CD4-positive, alpha-beta T cell treated with Interleukin-15 for 4 hours (primary cell): ENCODE measurements at regions not wholly inside any gene's neighbourhood (a gene's known extent, or its start where the extent isn't known, plus 50 kb on each side); places are given as distances from the start of the nearest gene placed in this dataset.

Source experiments
- DNase-seq: peaks from one replicate; pipeline ENCODE4 v3.0.0-alpha.2; 2020; ENCODE audit warnings: low spot score

DNA sequence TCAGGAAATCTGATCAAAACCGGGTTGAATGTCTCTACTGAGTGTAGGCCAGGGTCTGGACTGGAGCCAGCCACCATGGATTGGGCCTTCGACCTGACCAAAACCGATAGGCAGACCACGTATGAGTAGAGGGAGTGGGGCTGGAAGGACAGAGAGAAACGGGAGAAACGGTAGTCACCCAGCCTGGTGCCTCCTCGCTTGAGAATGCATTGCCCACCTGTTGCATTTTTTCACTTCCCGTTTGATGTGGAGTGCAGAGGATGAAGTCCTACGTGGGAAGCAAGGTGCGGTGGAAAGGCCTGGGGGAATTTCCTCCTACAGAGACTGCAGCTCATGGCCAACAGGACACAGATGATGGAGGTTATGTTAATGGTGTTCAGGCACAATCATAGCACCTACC is 53.9 kb upstream of the ECI2 start:
- DNase-seq: no peak

DNA sequence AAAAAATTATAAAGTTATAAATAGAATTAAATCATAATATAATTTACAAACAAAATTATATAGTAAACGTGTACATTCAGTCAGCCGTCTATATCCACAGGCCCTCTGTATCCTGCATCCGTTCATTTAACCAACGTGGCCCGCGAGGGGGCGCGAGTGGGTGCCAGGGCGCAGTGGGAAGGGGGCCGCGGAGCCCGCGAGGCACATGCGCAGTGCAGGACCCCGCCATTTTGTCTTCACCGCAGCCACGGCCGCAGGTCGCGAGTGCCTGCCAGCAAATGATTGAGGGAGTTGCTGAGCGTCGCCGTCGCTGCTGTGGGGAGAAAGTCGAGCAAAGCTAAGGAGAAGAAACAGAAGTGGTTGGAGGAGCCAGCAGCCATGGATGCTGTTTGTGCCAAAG is 53.4 kb upstream of the ECI2 start:
- no peak for DNase-seq

DNA sequence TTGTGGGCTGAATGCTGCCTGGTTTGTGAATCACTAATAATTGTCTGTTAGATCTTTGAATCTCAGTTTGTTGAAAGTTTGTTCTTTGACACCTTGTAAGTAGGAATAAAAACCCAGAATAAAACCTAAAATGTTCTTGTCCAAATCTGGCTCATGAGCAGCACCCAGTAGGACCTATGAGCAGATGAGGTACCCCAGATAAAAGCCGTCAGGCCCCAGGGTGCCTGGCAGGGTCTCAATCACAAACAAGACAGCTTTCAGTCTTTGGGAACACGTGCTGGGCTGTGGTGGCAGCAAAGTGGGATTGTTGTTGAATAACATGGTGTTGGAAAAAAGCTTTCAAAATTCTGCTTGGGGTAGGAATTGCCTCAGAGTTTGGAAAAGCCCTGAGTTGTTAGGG is 52.1 kb upstream of the ECI2 start:
- DNase-seq: no peak

DNA sequence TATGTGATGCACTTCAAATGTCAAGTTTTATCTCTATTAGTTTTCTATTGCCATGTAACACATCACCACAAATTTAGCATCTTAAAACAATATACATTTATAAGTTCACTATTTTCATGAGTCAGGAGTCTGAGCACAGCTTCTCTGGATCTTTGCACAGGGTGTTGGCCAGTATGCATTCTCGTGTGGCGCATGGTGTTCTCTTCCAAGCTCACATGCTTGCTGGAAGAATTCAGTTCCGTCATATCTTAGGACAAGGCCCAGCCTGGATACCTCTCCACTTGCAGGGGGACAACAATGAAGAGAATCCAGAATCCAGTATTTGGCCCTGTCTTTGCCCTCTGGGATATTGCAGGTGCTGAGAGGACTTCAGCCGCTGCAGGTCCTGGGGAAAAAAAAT is 51.0 kb upstream of the ECI2 start:
- no peak for DNase-seq

DNA sequence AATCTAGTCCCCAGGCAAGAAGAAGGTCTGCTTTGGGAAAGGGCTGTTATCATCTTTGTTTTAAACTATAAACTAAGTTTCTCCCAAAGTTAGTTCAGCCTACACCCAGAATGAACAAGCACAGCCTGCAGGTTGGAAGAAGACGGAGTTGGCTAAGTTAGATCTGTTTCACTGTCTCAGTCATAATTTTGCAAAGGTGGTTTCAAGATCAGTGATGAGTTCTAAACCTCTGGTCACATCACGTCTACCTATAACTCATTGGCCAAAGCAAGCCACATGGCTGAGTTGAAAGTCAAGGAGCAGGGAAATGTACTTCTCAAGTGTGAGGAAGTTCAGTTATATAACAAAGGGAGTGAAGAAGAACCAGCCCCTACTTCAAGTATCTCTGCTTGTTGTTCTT is 50.5 kb upstream of the ECI2 start:
- no peak for DNase-seq

DNA sequence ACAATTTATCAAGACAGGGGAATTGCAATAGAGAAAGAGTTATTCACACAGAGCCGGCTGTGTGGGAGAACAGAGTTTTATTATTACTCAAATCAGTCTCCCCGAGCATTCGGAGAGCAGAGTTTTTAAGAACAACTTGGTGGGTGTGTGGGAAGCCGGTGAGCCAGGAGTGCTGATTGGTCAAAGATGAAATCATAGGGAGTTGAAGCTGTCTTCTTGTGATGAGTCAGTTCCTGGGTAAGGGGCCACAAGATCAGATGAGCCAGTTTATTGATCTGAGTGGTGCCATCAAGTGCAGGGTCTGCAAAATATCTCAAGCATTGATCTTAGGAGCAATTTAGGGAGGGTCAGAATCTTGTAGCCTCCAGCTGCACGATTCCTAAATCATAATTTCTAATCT is 50.0 kb upstream of the ECI2 start:
- no peak for DNase-seq
